Peyer's patch (tissue), 4 donors: ENCODE measurements at regions not wholly inside any gene's neighbourhood (a gene's known extent, or its start where the extent isn't known, plus 50 kb on each side); places are given as distances from the start of the nearest gene placed in this dataset.

Experiments
- CTCF ChIP-seq, 6 experiments: fragments of 450-650 bp in 4 of 6; fragments of 200-600 bp in 2 of 6; sonication (generic) in 1 of 6; IDR thresholded peaks; one replicate each; pipeline ENCODE4 v1.5.1; 2017 to 2019; ENCODE audit warnings: antibody characterized with exemption in 6 of 6, mild to moderate bottlenecking in 3 of 6, moderate library complexity in 1 of 6
- POLR2A ChIP-seq, 2 donors: fragments of 450-650 bp; IDR thresholded peaks; one replicate each; pipeline ENCODE4 v1.5.1; 2017; ENCODE audit warnings: antibody characterized with exemption in 2 of 2, mild to moderate bottlenecking in 2 of 2, moderate library complexity in 2 of 2

- TF ChIP-seq CTCF (IDR thresholded peaks at IDR 0.05) (no peak), POLR2A (IDR thresholded peaks at IDR 0.05) (no peak)
Observed at GRCh38 chr4:31518796-31519250, 798.7 kb downstream of the PCDH7 start.
